Stimulated activated CD4-positive, alpha-beta T cell treated with anti-CD3 and anti-CD28 coated beads, Interleukin-1b, Interleukin-23, amount 100 ng/mL, for 48 hours (primary cell): ENCODE measurements at regions not wholly inside any gene's neighbourhood (a gene's known extent, or its start where the extent isn't known, plus 50 kb on each side); places are given as distances from the start of the nearest gene placed in this dataset.
"Not testable (repeated sequence)": the region's sequence is repeated elsewhere in the genome, so short reads cannot be mapped to it uniquely, and the experiment has no call there.

Source experiments
- DNase-seq: peaks from one replicate; pipeline ENCODE4 v3.0.0-alpha.2; 2020

- no peak for DNase-seq
Measured at GRCh38 chrX:43405191-43405590, 250.9 kb upstream of the MAOA start.

- DNase-seq: no peak
Measured at GRCh38 chrX:43423876-43424275, 232.2 kb upstream of the MAOA start.

GRCh38 chrX:43436517-43436916, 219.6 kb upstream of the MAOA start:
- DNase-seq: no peak

GRCh38 chrX:43446752-43447151, 209.3 kb upstream of the MAOA start:
- no peak for DNase-seq

GRCh38 chrX:43448688-43449087, 207.4 kb upstream of the MAOA start:
- DNase-seq: no peak

GRCh38 chrX:43450355-43450754, 205.7 kb upstream of the MAOA start:
- no peak for DNase-seq

GRCh38 chrX:43451976-43452686, 204.0 kb upstream of the MAOA start:
- DNase-seq: not testable (repeated sequence)

GRCh38 chrX:43456063-43456462, 200.0 kb upstream of the MAOA start:
- no peak for DNase-seq

GRCh38 chrX:43456906-43457305, 199.2 kb upstream of the MAOA start:
- no peak for DNase-seq

GRCh38 chrX:43467608-43468234, 188.4 kb upstream of the MAOA start:
- no peak for DNase-seq

GRCh38 chrX:43469391-43470054, 186.6 kb upstream of the MAOA start:
- no peak for DNase-seq

GRCh38 chrX:43474321-43474720, 181.8 kb upstream of the MAOA start:
- DNase-seq: no peak

- DNase-seq: no peak
Measured at GRCh38 chrX:43479070-43479469, 177.0 kb upstream of the MAOA start.

GRCh38 chrX:43479850-43480249, 176.2 kb upstream of the MAOA start:
- no peak for DNase-seq

- DNase-seq: no peak
Measured at GRCh38 chrX:43481576-43481975, 174.5 kb upstream of the MAOA start.

- DNase-seq: no peak
Measured at GRCh38 chrX:43493756-43494155, 162.3 kb upstream of the MAOA start.

- no peak for DNase-seq
Measured at GRCh38 chrX:43500246-43500645, 155.9 kb upstream of the MAOA start.

GRCh38 chrX:43500996-43501694, 155.0 kb upstream of the MAOA start:
- DNase-seq: no peak

- DNase-seq: no peak
Measured at GRCh38 chrX:43504394-43504793, 151.7 kb upstream of the MAOA start.

GRCh38 chrX:43505769-43506168, 150.3 kb upstream of the MAOA start:
- no peak for DNase-seq

- no peak for DNase-seq
Measured at GRCh38 chrX:43508694-43509093, 147.4 kb upstream of the MAOA start.

- DNase-seq: no peak
Measured at GRCh38 chrX:43510209-43510608, 145.9 kb upstream of the MAOA start.

GRCh38 chrX:43513085-43513484, 143.0 kb upstream of the MAOA start:
- no peak for DNase-seq

GRCh38 chrX:43514820-43515219, 141.3 kb upstream of the MAOA start:
- no peak for DNase-seq
